ENCODE measurements at regions not wholly inside any gene's neighbourhood (a gene's known extent, or its start where the extent isn't known, plus 50 kb on each side); places are given as distances from the start of the nearest gene placed in this dataset.

GRCh38 chr6:119961450-119961849, 611.9 kb upstream of the MAN1A1 start:
- Histone ChIP-seq H3K27me3 (ENCODE audit: control insufficient read depth, insufficient read depth, low read length) (no peaks in the 10 kb centered on the region), H3K27ac (ENCODE audit: low read depth in 2 of 2, low read length in 2 of 2) (no peak overlapping the region), H3K36me3 (ENCODE audit: control insufficient read depth in 2 of 3, insufficient read depth in 3 of 3, low read length in 3 of 3) (no peaks in the 10 kb centered on the region), H3K9me3 (ENCODE audit: control insufficient read depth in 2 of 3, insufficient read depth in 1 of 3, low read length in 3 of 3) (no peaks in the 10 kb centered on the region), H3K9ac (ENCODE audit: low read length in 3 of 3) (no peak overlapping the region), H3K4me1 (ENCODE audit: control insufficient read depth in 2 of 3, insufficient read depth in 2 of 3, low read depth in 1 of 3, low read length in 3 of 3) (no peaks in the 10 kb centered on the region), H3K4me3 (ENCODE audit: low read length in 3 of 3) (no peak overlapping the region)
- DNase-seq (no peak), FAIRE-seq (no peak)
- no peak for TF ChIP-seq CTCF (IDR thresholded peaks at IDR 0.05; ENCODE audit: borderline replicate concordance, extremely low read depth, insufficient read depth)
- intact Hi-C loops (cut with DNase I), result no loop called here

GRCh38 chr6:119960456-119960855, 610.9 kb upstream of the MAN1A1 start:
- H3K36me3 ChIP-seq (ENCODE audit: control insufficient read depth in 2 of 3, insufficient read depth in 3 of 3, low read length in 3 of 3), result no peaks in the 10 kb centered on the region
- no peak overlapping the region for H3K27ac ChIP-seq (ENCODE audit: low read depth in 2 of 2, low read length in 2 of 2)
- FAIRE-seq (no peak), DNase-seq (no peak)
- no peaks in the 10 kb centered on the region for H3K4me1 ChIP-seq (ENCODE audit: control insufficient read depth in 2 of 3, insufficient read depth in 2 of 3, low read depth in 1 of 3, low read length in 3 of 3)
- no peak overlapping the region for H3K9ac ChIP-seq (ENCODE audit: low read length in 3 of 3)
- intact Hi-C loops (cut with DNase I), result no loop called here
- H3K9me3 ChIP-seq (ENCODE audit: control insufficient read depth in 2 of 3, insufficient read depth in 1 of 3, low read length in 3 of 3), result no peaks in the 10 kb centered on the region
- no peak overlapping the region for H3K4me3 ChIP-seq (ENCODE audit: low read length in 3 of 3)
- TF ChIP-seq CTCF (IDR thresholded peaks at IDR 0.05; ENCODE audit: borderline replicate concordance, extremely low read depth, insufficient read depth), result no peak
- H3K27me3 ChIP-seq (ENCODE audit: control insufficient read depth, insufficient read depth, low read length), result no peaks in the 10 kb centered on the region

- no peaks in the 10 kb centered on the region for H3K9me3 ChIP-seq (ENCODE audit: control insufficient read depth in 2 of 3, insufficient read depth in 1 of 3, low read length in 3 of 3)
Observed at GRCh38 chr6:119960036-119960435, 610.5 kb upstream of the MAN1A1 start.

More at GRCh38 chr6:119960036-119960435, 610.5 kb upstream of the MAN1A1 start:
- Histone ChIP-seq H3K4me3 (ENCODE audit: low read length in 3 of 3) (no peak overlapping the region), H3K9ac (ENCODE audit: low read length in 3 of 3) (no peak overlapping the region), H3K36me3 (ENCODE audit: control insufficient read depth in 2 of 3, insufficient read depth in 3 of 3, low read length in 3 of 3) (no peaks in the 10 kb centered on the region), H3K4me1 (ENCODE audit: control insufficient read depth in 2 of 3, insufficient read depth in 2 of 3, low read depth in 1 of 3, low read length in 3 of 3) (no peaks in the 10 kb centered on the region), H3K27me3 (ENCODE audit: control insufficient read depth, insufficient read depth, low read length) (no peaks in the 10 kb centered on the region), H3K27ac (ENCODE audit: low read depth in 2 of 2, low read length in 2 of 2) (no peak overlapping the region)
- no peak for TF ChIP-seq CTCF (IDR thresholded peaks at IDR 0.05; ENCODE audit: borderline replicate concordance, extremely low read depth, insufficient read depth)
- DNase-seq, result no peak
- FAIRE-seq, result no peak
- intact Hi-C loops (cut with DNase I), result no loop called here

Measured in kidney (tissue), 13 donors.